ENCODE measurements at regions not wholly inside any gene's neighbourhood (a gene's known extent, or its start where the extent isn't known, plus 50 kb on each side); places are given as distances from the start of the nearest gene placed in this dataset.

DNA sequence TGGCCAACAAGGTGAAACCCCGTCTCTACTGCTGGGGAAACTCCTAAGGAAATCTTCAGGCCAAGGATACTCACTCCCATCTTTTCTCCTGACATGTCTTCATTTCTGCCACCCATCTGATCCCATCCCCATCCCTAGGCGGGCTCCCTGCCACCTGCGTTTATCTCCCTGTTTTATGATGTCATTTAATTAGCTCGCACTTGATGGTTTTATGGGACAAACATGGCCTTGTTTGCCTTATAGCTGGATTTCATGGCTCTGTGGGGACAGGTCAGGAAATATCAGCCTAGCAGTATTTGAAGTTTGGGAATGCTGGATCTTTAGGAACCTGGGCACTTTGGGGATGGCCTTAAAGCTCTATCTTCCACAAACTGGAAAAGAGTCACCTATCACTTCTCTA, 88.5 kb upstream of the CISTR start:
- DNase-seq (ENCODE audit: low read depth) = no peak
- TF ChIP-seq, protein P1, sequence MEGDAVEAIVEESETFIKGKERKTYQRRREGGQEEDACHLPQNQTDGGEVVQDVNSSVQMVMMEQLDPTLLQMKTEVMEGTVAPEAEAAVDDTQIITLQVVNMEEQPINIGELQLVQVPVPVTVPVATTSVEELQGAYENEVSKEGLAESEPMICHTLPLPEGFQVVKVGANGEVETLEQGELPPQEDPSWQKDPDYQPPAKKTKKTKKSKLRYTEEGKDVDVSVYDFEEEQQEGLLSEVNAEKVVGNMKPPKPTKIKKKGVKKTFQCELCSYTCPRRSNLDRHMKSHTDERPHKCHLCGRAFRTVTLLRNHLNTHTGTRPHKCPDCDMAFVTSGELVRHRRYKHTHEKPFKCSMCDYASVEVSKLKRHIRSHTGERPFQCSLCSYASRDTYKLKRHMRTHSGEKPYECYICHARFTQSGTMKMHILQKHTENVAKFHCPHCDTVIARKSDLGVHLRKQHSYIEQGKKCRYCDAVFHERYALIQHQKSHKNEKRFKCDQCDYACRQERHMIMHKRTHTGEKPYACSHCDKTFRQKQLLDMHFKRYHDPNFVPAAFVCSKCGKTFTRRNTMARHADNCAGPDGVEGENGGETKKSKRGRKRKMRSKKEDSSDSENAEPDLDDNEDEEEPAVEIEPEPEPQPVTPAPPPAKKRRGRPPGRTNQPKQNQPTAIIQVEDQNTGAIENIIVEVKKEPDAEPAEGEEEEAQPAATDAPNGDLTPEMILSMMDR (IDR thresholded peaks at IDR 0.05; ENCODE audit: low read depth, low read length) = no peak
- TF ChIP-seq MYC (IDR thresholded peaks at IDR 0.05; ENCODE audit: low read depth, low read length) (no peak), POLR2A (IDR thresholded peaks at IDR 0.05; ENCODE audit: extremely low read depth, insufficient read length) (no peak)
- TF ChIP-seq, protein P2, sequence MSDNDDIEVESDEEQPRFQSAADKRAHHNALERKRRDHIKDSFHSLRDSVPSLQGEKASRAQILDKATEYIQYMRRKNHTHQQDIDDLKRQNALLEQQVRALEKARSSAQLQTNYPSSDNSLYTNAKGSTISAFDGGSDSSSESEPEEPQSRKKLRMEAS (IDR thresholded peaks at IDR 0.05; ENCODE audit: low read depth, low read length) = no peak
- H3K4me3 ChIP-seq (ENCODE audit: low read depth, low read length) = no peak overlapping the region

DNA sequence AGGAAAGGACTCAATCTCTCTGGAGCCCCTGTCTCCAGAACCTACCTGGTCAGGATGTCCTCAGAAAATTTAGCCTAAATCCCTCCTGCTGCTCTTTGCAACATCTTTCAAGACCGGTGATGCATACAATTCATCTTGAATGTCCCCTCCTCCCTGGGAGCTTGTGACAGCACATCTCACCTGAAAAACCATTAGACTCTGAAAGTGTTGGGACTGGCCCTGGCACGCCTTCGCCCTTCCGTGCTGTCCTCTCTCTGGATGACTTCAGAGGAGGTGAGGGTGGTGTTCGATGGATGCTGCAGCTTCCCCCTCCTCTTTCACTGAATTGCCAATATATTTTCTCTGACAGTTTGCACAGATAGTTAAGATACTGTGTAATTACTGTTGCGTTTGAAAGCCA, 90.9 kb upstream of the CISTR start:
- TF ChIP-seq POLR2A (IDR thresholded peaks at IDR 0.05; ENCODE audit: extremely low read depth, insufficient read length) (no peak), MYC (IDR thresholded peaks at IDR 0.05; ENCODE audit: low read depth, low read length) (no peak)
- TF ChIP-seq, protein P2 (IDR thresholded peaks at IDR 0.05; ENCODE audit: low read depth, low read length) = no peak
- TF ChIP-seq, protein P1 (IDR thresholded peaks at IDR 0.05; ENCODE audit: low read depth, low read length) = no peak
- H3K4me3 ChIP-seq (ENCODE audit: low read depth, low read length) = no peak overlapping the region
- no peak for DNase-seq (ENCODE audit: low read depth)

DNA sequence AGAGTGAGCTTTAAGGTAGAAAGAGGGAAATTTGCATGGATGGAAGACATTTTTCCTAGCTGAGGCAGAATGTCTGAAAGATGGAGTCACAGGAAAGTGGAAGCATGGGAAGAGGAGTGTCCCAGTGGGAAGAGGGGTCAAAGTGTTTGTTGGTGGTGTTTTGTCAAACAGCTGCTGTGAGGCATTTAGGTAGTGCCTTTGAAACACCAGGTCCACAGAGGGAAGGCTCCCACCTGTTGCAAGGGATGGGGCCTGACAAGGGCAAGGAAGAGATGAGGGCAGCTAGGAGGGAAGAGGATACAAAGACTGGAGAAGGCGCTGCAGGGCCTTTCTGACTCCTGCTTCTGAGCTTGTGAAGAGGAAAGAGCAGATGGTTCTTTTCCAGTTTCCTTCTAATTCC, 91.8 kb upstream of the CISTR start:
- no peak for DNase-seq (ENCODE audit: low read depth)
- H3K4me3 ChIP-seq (ENCODE audit: low read depth, low read length) = no peak overlapping the region
- TF ChIP-seq, protein P1 (IDR thresholded peaks at IDR 0.05; ENCODE audit: low read depth, low read length) = no peak
- TF ChIP-seq, protein P2 (IDR thresholded peaks at IDR 0.05; ENCODE audit: low read depth, low read length) = no peak
- TF ChIP-seq POLR2A (IDR thresholded peaks at IDR 0.05; ENCODE audit: extremely low read depth, insufficient read length) (no peak), MYC (IDR thresholded peaks at IDR 0.05; ENCODE audit: low read depth, low read length) (no peak)

DNA sequence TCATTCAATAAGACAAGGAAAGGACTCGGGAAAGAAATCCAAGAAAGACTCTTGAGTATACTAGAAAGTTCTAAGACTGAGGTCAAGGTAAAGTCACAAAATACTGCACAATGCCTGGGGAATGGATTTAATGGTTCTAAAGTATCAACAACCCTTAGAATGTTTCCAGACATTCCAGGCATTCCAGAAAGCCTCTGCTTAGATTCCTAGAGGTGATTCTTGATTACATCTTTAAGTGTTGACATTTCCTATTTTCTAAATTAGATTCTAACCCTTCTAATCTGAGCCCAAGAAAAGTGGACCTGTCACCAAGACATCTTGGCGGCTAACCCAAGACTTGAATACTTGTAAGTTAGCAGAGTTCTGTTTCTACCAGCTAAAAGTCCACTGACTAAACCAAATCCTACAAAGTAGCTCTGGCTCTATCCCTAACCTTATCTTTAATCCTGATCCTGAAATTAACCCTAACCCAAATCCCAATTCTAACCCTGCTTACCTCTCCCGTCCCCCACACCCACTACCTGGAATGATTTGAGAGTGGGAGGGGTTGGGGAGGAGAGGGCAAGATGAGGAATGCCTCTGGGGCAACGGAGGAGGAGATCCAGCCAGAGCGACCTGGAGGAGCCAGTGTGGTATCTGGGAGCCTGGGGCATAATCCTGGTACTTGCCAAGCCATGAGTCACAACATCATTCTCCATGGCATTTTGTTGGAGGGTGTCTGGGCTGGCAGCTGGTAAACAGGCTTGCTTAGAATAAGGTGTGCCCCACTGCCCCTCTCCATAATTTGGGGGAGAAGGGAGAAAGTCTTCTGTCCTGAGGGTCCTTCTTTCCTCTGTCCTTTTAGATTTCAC, 93.4 kb upstream of the HOXC13 start:
- H3K4me3 ChIP-seq (ENCODE audit: low read depth, low read length) = no peak overlapping the region
- DNase-seq (ENCODE audit: low read depth) = no peak
- TF ChIP-seq, protein P2 (IDR thresholded peaks at IDR 0.05; ENCODE audit: low read depth, low read length) = no peak
- TF ChIP-seq POLR2A (IDR thresholded peaks at IDR 0.05; ENCODE audit: extremely low read depth, insufficient read length) (no peak), MYC (IDR thresholded peaks at IDR 0.05; ENCODE audit: low read depth, low read length) (no peak)
- TF ChIP-seq, protein P1 (IDR thresholded peaks at IDR 0.05; ENCODE audit: low read depth, low read length) = no peak

DNA sequence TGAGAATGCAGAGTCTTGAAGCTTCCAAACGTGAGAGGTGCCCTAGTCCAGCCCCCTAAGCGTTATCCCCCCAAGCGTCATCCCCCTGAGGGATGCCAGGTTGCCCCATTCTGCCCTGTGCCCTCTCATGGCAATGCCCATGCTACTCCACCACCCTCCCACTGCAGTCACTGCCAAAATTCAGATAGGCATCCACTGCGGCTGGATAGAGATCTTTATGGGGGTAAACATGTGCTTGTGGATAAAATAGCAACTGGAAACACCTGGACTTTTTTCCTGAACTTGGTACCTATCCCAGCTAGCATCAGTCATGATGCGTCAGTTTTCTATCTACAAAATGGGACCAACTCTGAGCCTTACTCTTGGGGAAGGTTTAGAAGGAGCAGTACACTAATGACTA, 92.7 kb upstream of the HOXC13 start:
- no peak for TF ChIP-seq MYC (IDR thresholded peaks at IDR 0.05; ENCODE audit: low read depth, low read length)
- TF ChIP-seq, protein P1 (IDR thresholded peaks at IDR 0.05; ENCODE audit: low read depth, low read length) = no peak
- no peak for TF ChIP-seq POLR2A (IDR thresholded peaks at IDR 0.05; ENCODE audit: extremely low read depth, insufficient read length)
- TF ChIP-seq, protein P2 (IDR thresholded peaks at IDR 0.05; ENCODE audit: low read depth, low read length) = no peak

More for the DNA sequence above, 92.7 kb upstream of the HOXC13 start:
- DNase-seq (ENCODE audit: low read depth) = no peak
- H3K4me3 ChIP-seq (ENCODE audit: low read depth, low read length) = no peak overlapping the region

Data from NB4 (cell line).